HG02763 (cell line): ENCODE measurements at regions not wholly inside any gene's neighbourhood (a gene's known extent, or its start where the extent isn't known, plus 50 kb on each side); places are given as distances from the start of the nearest gene placed in this dataset.

ENCODE experiments used
- ATAC-seq: cut with Tn5 transposase; IDR thresholded peaks from one replicate; pipeline ENCODE4 v1.9.1; 2021; ENCODE audit warnings: mild to moderate bottlenecking, moderate library complexity; ENCODE audit not compliant: unreplicated experiment

DNA sequence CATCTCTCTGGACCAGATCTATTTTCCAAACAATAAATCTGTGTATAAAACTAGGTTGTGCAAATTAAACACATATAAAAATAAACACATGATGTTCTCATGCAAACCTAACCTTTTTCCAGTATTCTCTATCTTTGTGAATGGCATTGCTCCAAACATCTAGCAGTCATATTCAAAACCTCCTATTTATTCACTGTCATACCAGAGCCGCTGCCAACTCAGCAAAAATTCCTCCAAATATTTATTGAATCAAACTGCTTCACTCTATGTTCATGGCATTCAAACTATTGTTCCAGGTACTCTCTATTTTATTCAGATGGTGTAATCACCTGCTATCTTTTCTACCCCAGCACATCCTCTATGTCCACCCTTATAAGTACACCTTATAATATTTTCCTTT, 652.1 kb upstream of the RIOK2 start:
- no peak for ATAC-seq

DNA sequence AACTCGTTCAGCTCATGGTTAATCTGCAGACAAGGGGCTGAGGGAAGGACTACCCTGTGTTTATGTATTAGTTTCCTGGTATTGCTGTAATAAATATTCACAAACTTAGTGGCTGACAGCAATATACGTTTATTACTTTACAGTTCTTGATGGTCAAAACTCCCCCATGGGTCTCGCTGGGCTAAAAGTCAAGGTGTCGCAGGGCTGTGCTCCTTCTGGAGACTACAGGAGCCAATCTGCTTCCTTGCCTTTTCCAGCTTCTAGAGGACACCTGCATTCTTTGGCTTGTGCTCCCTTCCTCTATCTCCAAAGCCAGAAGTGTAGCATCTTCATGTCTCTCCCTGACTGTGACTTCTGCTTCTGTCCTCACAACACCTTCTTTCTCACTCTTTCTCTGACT, 653.8 kb upstream of the RIOK2 start:
- ATAC-seq, result no peak

DNA sequence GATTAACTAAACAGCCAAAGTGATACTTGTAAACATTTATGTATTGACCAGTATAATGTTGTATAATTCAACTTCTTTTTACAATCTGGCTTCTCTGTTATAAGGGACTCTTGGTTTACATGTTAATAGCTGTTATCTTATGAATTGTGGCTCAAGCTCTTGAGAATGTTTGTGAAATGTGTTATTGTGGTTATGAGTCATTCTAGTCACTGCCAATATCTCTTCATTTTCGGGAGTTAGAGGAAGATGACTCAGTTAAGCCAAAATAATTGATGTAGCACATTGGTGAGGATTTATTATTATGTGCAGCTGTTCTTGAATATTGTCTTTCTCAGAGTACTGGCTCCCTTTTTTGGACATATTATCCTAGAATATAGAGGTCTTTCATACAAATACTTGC, 655.2 kb upstream of the RIOK2 start:
- ATAC-seq, result peak; percentile 94

DNA sequence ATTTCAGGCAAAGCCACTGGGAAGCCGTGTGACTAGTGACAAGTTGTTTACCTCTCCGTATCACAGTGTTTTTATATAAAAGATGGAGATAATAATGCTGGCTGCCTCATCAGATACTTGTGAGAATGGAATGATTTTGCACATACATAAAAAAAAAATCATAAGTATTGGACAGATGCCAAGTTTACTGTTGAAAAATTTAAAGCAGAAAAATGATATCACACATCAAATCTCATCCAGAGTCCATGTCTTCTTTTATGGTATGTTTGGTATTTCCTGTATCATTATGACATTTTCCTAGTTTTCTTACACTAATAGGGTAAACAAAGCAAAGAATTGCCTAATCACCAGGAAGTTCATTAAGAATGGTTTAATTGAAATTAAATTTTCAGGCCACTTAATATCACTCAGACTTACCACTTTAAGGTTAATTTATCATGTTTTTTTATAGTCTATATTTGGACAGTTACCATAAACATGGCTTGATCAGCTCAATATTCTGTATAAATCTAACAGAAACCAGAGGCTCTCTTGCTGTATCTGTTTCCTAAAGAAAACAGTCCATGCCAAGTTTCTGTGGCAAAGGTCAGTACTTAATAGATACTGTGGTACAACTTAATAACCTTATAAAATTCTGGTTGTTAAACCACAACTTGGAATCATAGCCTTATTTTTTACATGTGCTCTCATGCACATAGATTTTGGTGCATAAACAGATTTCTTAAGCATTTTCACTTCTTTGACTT, 656.5 kb upstream of the RIOK2 start:
- ATAC-seq, result no peak

DNA sequence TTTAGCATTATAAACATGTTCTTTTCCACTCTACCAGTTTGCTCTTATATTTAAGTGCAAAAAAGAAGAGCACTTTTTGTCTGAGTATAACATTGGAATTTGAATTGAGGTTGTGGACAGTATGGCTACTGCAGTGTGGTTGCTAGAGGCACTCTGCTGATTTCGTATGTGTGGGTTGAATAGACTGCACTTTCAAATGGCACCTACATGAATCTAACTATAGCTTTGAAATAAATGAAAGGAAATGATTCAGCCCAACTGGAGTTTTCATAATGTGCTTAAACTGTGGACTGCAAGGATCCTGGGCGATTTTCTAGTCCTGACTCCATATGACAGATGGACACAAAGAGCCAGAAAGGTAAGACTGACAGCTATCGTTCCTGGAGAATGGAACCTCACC, 657.6 kb upstream of the RIOK2 start:
- no peak for ATAC-seq

DNA sequence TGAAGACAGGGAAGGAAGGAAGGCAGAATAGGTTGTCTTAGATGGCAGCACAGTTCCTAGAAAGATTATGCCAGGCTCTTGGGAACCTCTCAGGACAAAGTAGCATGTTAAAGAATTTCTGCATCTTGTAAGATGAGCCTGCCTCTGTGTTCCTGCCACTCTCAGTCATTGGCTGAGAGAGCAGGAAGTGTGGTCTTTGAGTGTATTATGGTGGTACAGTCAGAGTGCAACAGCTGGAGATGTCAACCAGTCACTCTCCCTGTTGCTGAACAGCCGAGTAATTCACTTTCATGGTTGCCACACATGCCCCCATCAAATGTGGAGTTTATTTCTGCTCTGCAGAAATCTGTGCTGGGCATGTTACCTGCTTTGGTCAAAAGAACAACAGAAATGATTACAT, 659.6 kb upstream of the RIOK2 start:
- ATAC-seq, result no peak

DNA sequence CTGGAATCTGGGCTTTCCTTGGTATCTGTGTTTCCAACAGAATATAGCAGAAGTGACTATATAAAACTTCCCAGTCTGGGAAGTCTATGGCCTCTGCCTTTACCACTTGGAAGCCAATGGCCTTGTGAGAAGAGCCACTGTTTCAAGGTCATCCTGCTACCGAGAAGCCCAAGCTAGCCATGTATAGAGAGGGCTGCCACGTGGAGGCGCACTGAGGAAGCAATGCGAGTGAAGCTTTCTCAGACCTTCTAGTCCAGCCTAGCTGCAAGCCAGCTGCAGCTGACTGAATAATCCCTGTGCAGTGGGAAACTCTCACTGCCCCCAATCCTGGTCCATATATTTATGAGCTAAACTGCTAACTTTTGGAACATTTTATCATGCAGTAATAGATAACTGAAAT, 661.8 kb upstream of the RIOK2 start:
- no peak for ATAC-seq

DNA sequence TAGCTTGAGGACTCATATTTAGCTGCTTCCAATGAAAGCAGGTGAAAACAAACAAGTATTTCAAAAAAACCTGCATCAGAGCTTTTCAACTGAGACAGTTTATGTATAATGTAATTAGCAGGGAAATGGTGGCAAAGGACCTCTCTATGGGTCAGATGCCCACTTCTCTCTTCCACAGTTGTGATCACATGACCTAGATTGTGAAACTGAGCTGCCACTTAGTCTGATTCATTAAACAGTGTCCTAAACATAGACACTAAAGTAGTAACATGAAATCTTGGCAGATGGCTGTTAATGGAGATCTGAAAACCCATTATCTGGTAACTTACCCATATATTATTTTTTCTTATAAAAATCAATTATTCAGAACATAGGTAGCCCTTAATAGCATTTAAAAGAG, 663.6 kb upstream of the RIOK2 start:
- ATAC-seq, result no peak

DNA sequence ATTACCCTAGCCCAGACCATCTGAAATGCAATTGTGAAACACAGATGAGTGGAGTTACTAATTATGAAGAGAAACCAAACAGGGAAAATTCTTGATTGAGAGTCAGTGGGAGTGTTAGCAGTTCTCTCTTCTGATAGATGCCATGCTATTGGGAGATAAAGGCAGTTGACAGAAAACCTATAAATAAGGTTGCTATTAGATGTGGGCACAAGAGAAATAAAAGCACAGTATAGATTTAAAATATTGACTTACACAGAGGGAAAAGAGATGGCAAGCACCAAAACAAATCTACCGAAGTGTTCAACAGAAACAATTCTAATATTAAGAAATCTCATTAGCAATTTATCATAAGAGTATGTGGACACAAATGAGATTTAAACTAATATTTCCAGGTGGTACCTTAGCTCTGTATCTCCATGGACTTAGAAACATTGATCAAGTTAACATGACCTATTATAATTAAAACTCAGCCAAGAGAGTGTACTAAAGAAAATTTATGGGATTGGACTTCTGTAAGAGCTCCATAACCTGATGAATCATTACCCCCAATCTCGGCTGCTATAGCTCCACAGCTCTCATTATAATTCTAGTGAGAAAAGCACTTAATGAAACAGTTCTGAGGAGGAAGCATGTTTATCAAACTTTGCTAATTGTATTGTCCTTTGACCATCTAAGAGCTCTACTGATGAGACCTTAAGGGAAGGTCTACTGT, 665.0 kb upstream of the RIOK2 start:
- no peak for ATAC-seq

DNA sequence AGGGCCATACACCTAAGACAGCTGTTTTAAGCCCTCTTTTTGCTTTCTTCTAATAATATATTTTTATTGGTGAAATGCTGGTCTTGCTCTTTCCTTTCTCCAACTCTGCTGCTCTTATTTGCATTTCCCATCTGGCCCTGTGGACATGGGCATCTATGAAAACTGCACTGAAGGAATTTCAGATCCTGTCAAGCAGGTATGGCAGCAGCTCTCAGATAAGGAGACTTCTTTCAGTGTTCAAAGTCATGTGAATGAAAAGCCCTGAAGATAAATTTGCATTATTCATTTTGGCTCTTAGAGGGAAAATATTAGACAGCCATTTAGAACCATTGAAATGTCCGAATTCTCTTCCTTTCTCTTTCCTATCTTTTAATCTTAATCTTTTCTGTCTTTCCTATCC, 668.0 kb upstream of the RIOK2 start:
- ATAC-seq, result no peak

DNA sequence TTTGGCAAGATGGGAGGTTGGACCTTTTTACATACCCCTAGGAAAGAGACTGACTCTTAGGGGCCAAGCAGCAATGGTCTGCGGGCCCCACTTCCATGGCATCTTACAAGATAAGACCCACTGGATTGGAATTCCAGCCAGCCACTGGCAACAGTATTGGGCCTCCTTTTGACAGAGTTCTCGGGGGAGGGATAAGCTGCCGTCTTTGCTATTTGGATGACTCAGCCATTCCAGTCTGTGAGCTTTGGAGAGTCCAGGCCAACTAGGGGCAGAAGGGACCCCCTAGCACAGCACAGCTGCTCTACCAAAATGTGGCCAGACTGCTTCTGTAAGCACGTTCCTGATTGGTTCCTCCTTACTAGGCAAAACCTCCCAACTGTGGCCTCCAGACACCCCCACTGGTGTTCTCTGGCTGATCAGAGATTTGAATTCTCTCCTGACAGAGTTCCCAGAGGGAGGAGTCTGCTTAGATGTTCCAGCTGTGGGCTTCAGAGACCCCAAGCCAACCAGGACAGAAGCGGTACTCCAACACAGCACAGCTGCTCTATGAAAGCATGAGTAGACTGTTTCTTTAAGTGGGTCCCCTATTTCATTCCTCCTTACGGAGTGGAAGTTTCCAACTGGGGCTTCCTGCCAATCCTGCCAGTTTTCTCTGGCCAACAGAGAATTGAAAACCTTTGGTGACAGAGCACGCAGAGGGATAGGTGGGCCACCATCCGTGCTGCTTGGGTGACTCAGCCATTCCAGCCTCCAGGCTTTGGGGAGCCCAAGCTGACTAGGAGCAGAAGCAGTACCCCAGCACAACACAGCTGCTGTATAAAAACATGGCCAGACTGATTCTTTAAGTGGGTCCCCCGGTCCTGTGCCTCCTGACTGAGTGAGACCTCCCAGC, 672.1 kb upstream of the RIOK2 start:
- ATAC-seq, result no peak

DNA sequence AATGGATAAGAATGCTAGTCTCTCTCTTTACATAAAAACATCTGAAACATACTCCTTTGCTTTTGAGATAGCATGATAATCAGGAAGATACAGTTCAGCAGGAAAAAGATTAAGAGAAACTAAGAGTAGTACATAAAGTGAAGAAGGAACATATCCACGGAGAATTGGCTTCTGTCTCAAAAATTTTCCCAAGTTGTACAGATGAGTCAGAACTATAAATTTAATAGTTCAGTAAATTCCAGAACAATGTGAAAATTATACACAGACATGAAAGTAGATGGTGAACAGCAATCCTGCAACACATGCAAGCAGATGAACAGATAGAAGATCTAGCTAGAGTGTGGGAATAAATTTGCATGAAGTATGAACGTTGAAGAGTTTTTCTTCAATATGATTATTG, 691.4 kb upstream of the RIOK2 start:
- no peak for ATAC-seq

DNA sequence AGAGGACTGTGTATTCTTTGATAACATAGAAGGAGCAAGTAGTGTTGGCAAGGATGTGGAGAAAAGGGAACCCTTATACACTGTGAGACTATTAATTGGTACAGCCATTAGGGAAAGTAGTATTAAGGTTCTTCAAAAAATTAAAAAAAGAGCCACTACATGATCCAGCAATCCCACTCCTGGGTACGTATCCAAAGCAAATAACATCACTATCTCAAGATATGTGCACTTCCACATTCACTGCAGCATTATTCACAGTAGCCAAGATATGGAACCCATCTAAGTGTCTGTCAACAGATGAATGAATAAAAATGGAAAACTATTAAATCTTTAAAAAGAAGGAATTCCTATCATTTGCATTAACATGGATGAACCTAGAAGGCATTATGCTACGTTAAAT, 693.2 kb upstream of the RIOK2 start:
- ATAC-seq, result no peak

DNA sequence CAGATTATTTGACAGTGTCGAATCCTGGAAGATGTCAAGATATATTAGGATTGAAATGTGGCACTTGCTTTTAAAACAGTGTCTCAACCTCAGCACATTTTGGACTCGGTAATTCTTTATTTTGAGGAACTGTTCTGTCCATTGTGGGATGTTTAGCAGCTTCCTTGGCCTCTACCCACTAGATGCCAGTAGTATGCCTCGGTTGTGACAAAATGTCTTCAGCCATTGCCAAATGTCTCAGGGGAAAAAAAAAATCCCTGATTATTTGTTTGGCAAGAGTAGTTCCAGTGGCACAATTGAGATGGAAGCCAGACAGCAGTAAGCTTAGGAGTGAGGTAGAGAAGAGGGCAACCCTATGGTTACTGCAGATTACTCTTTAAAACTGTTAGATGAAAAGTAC, 694.5 kb upstream of the RIOK2 start:
- no peak for ATAC-seq

DNA sequence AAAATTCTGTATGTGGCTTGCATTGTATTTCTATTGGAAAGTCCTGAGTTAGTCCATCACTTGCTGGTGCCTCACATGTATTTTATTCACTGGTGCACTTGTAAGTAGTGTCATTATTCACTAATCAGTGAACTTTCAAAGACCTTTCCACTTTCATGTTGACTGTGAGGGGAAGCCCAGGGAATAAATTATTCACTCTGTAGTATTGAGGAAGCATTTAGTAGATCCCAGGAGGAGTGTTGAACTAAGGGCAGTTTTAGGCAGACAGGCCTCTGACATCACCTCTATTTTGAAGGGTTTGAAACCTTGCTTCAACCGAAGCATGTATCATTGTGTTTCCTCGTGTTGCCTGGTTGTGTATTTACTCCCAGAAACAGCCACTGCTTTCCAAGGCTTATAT, 705.4 kb upstream of the RIOK2 start:
- peak; percentile 98 for ATAC-seq

DNA sequence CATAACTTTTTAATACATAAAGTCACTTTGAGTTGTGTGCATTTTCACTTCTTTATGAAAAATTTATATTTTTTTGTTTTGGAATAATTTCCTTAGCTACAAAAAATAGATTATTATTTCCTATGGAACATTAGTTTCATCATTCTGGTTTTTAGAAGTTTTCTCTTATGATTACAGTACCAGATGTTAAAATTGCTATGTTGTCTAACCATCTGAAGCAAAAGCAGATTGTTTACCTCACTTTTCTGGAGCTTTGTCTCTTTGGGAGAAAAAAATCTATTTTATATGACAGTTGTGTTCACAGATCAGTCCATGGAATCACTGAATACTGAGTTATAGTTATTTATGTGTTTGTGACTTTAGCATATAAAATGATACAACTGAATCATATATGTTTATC, 708.9 kb upstream of the RIOK2 start:
- ATAC-seq, result no peak

DNA sequence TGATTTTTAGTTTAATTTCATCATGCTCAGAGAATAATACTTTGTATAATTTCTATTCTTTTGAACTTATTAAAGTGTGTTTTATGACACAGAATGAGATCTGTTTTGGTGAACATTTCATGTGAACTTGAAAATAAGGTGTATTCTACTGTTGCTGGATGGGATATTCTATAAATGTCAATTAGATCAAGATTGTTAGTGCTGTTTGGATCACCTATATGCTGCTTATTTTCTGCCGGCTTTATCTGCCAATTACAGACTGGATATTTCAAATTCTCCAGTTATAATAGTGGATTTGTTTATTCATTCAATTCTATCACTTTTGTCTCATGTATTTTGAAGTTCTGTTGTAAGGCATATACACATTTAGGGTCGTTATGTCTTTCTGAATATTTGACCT, 720.7 kb upstream of the RIOK2 start:
- ATAC-seq, result no peak

DNA sequence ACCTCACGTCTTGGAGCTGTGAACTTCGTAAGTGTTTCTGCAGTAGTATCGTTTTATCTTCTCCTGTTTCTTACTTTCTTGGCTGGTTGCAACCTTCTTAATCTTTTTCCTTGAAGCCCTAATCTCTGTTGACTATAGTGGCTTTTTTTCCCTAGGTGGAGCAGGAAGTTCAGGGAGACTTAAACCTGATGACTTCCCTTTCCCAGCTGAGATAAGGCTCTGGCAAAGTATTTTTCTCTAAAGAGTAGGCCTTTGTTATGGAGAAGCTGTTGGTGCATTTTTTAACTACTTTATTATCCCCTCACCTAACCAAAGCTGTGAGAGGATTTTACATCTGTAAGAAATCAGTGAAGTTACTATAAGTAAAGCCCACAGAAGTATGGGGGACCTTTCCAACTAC, 723.1 kb upstream of the RIOK2 start:
- ATAC-seq, result no peak

DNA sequence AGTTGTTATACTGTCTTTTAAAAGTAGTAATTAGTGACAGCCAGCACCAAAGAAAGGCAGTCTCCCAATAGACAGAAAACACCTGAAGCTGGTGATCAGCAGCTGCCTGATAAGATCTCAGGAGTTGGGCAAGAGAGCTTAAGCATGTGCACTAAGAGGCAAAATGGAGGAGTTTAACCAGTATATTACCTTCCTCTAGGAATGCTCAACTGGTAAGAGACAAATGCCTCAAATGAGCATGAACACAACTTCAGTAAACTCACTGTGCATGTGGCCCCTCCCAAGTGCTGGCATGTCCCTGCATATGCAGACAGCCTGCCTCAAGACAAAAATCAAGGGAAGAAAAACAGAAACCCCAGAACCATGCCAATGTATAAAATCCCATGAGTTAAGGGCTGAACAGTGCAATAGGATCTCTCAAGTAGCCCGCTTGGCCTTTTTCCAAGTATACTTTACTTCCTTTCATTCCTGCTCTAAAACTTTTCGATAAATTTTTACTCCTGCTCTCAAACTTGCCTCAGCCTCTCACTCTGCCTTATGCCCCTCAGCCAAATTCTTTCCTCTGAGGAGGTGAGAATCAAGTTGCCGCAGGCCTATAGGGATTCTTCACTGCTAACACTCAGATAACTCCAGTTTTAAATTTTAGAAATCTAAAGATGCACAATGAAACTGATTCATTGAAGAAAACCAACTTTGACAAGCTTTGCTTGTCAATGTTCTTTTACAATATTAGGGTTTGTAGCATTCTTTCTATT, 724.8 kb upstream of the RIOK2 start:
- ATAC-seq, result no peak

DNA sequence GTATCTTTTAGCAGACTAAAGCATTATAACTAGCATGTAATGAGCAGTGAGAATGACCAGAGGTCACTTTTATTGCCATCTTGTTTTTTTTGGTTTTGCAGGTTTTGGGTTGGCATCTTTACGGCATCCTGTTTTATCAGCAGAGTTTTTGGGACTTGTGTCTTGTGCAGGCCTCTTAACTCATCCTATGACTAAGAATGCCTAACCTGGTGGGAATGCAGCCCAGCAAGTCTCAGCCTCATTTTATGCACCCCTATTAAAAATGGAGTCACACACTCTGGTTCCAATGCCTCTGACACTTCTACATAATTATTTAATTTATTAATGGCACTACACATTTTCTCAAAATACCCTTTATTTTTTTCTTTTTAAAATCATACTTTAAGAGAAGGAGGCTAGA, 726.5 kb upstream of the RIOK2 start:
- ATAC-seq, result no peak

DNA sequence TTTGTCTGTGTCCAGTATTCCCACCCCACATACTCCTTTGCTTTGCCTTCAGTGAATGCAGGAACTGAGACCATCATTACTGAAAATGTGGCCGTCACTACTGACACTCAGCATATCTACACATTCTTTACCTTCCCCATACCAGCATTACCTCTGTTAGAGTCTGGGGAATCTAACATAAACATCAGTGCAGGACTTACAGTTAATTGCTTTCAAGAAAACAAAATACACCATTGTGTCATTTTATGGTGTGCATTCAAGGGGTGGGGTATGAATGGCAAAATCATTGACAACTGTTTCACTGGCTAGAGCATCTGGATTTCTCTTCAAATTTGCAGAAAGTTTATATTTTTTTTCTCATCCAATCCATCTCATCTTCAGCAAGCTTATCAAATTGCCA, 731.4 kb upstream of the RIOK2 start:
- ATAC-seq, result no peak
